Naive thymus-derived CD4-positive, alpha-beta T cell (primary cell): ENCODE measurements at regions not wholly inside any gene's neighbourhood (a gene's known extent, or its start where the extent isn't known, plus 50 kb on each side); places are given as distances from the start of the nearest gene placed in this dataset.

Source experiments
- ATAC-seq: fragments of 150-1000 bp; cut with Tn5 transposase; 2 replicates; pipeline ENCODE4 v1.10.0; 2021; ENCODE audit warnings: mild to moderate bottlenecking, moderate library complexity
- CTCF ChIA-PET: fragments of 350-600 bp; sonication (Branson Sonifier 250); formaldehyde crosslinking; loops from one replicate; lab custom pipeline; 2021; ENCODE audit warnings: antibody characterized with exemption; lab: Charles Lee
- POLR2A ChIA-PET: fragments of 350-600 bp; sonication (Branson Sonifier 250); formaldehyde crosslinking; loops from one replicate; lab custom pipeline; 2021; ENCODE audit warnings: antibody characterized with exemption, inconsistent platforms; lab: Charles Lee
- DNase-seq, 9 donors: peaks; one replicate each; pipeline versions ENCODE4 v3.0.0 to v3.0.0-alpha.2; 2020 to 2022; ENCODE audit warnings: mixed read lengths in 1 of 9
- H3K27ac ChIP-seq: one replicate; pipeline ENCODE4 v1.7.0; 2013; ENCODE audit warnings: mild to moderate bottlenecking, low read depth, low read length, moderate library complexity
- H3K27me3 ChIP-seq, 2 donors: one replicate each; pipeline ENCODE4 v1.7.0; 2013; ENCODE audit warnings: low read length in 2 of 2, mild to moderate bottlenecking in 2 of 2, moderate library complexity in 2 of 2; ENCODE audit not compliant: control insufficient read depth in 2 of 2, insufficient read depth in 2 of 2
- H3K36me3 ChIP-seq, 3 experiments: 1 replicate in 2 of 3; 2 replicates in 1 of 3; pipeline ENCODE4 v1.7.0; 2013; ENCODE audit warnings: low read length in 3 of 3, mild to moderate bottlenecking in 3 of 3, moderate library complexity in 1 of 3; ENCODE audit not compliant: insufficient read depth in 3 of 3, control insufficient read depth in 2 of 3
- H3K4me1 ChIP-seq, 2 donors: one replicate each; pipeline ENCODE4 v1.7.0; 2013; ENCODE audit warnings: low read length in 2 of 2, mild to moderate bottlenecking in 2 of 2, moderate library complexity in 1 of 2; ENCODE audit not compliant: control insufficient read depth in 2 of 2, insufficient read depth in 2 of 2
- H3K4me3 ChIP-seq: 2 replicates; pipeline ENCODE4 v1.7.0; 2013; ENCODE audit warnings: mild to moderate bottlenecking, low read length
- H3K9me3 ChIP-seq, 3 experiments: 1 replicate in 2 of 3; 2 replicates in 1 of 3; pipeline ENCODE4 v1.7.0; 2013; ENCODE audit warnings: low read length in 3 of 3; ENCODE audit not compliant: control insufficient read depth in 2 of 3
- H3K27ac Mint-ChIP-seq, 9 donors: one replicate each; pipeline ENCODE4 v1.8.0; 2020 to 2022; ENCODE audit warnings: mixed read lengths in 9 of 9, mild to moderate bottlenecking in 8 of 9, moderate library complexity in 5 of 9, inconsistent platforms in 2 of 9
- H3K27me3 Mint-ChIP-seq, 5 donors: one replicate each; pipeline ENCODE4 v1.8.0; 2021 to 2022; ENCODE audit warnings: mixed read lengths in 5 of 5, mild to moderate bottlenecking in 1 of 5
- H3K36me3 Mint-ChIP-seq, 5 donors: one replicate each; pipeline ENCODE4 v1.8.0; 2020 to 2022; ENCODE audit warnings: mixed read lengths in 5 of 5, mild to moderate bottlenecking in 3 of 5, inconsistent platforms in 1 of 5
- H3K4me1 Mint-ChIP-seq, 7 donors: one replicate each; pipeline ENCODE4 v1.8.0; 2020 to 2022; ENCODE audit warnings: mixed read lengths in 7 of 7, mild to moderate bottlenecking in 3 of 7, inconsistent platforms in 1 of 7
- H3K4me3 Mint-ChIP-seq, 10 donors: one replicate each; pipeline ENCODE4 v1.8.0; 2020 to 2022; ENCODE audit warnings: mild to moderate bottlenecking in 10 of 10, mixed read lengths in 10 of 10, moderate library complexity in 6 of 10, inconsistent platforms in 2 of 10
- H3K9me3 Mint-ChIP-seq, 11 donors: one replicate each; pipeline ENCODE4 v1.8.0; 2020 to 2022; ENCODE audit warnings: mixed read lengths in 11 of 11, mild to moderate bottlenecking in 4 of 11, inconsistent platforms in 1 of 11, moderate library complexity in 1 of 11
- intact Hi-C, 2 donors: fragments of 100-400 bp; cut with micrococcal nuclease; formaldehyde crosslinking; loops; one replicate each; pipeline ENCODE4 v1.15.1; 2023

DNA sequence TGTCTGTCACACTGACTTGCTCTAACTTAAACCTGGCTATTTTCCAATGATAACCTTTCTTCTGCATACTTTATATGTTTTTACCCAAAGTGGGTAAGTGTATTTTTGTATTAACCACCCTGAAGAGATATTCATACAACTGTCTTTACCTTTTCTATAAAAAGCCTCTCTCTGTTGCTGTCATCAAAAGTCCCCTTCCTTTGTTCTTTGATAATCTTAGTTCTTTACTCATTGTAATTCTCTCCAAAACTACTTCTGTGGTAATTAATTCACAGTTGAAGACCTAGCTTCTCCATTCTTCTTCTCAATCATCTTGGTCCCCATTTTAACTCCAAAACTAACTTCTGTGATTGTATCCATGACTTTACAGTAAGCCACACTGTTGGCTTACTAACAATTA is 479.7 kb upstream of the MGAT4C start:
- ATAC-seq (no peak), DNase-seq (no peak)
- CTCF ChIA-PET = no interaction called here
- Mint-ChIP-seq H3K4me3 (no peak overlapping the region), H3K4me1 (no peaks in the 10 kb centered on the region), H3K27ac (no peak overlapping the region), H3K9me3 (peaks cover 0 to 9% (median 0%) of the 10 kb centered on the region in 11 donors), H3K36me3 (no peaks in the 10 kb centered on the region), H3K27me3 (no peaks in the 10 kb centered on the region)
- no peaks in the 10 kb centered on the region for H3K9me3 ChIP-seq
- H3K4me1 ChIP-seq = no peaks in the 10 kb centered on the region
- H3K4me3 ChIP-seq = no peak overlapping the region
- intact Hi-C loops = no loop called here
- H3K27ac ChIP-seq = no peak overlapping the region
- no peaks in the 10 kb centered on the region for H3K36me3 ChIP-seq
- POLR2A ChIA-PET = no interaction called here
- H3K27me3 ChIP-seq = no peaks in the 10 kb centered on the region

DNA sequence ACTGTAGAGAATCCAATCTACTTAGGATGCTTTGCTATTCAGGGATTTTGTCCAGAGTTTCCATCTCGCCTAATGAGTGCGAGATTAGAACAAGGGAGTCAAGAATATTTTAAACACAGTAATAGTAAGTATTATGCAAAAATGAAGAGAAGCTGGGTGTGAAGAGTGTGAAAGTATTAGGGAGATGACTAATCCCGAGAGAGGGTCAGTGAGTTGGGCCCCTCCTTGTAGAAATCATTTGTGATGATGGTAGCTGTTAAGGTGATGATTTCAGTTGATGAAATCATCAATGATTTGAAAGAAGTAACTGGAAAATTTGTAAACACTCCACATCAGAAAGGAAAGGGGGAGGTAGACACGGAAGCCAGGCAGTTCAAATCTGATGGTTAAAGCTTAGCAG is 478.9 kb upstream of the MGAT4C start:
- no peak overlapping the region for H3K4me3 Mint-ChIP-seq
- peaks cover 0 to 13% (median 0%) of the 10 kb centered on the region in 11 donors for H3K9me3 Mint-ChIP-seq
- Histone ChIP-seq H3K27me3 (no peaks in the 10 kb centered on the region), H3K4me1 (no peaks in the 10 kb centered on the region), H3K36me3 (no peaks in the 10 kb centered on the region), H3K4me3 (no peak overlapping the region), H3K27ac (no peak overlapping the region), H3K9me3 (no peaks in the 10 kb centered on the region)
- H3K4me1 Mint-ChIP-seq = no peaks in the 10 kb centered on the region
- no peaks in the 10 kb centered on the region for H3K27me3 Mint-ChIP-seq
- H3K36me3 Mint-ChIP-seq = no peaks in the 10 kb centered on the region
- intact Hi-C loops = no loop called here
- ATAC-seq (no peak), DNase-seq (no peak)
- ChIA-PET POLR2A (no interaction called here), CTCF (no interaction called here)
- H3K27ac Mint-ChIP-seq = no peak overlapping the region

DNA sequence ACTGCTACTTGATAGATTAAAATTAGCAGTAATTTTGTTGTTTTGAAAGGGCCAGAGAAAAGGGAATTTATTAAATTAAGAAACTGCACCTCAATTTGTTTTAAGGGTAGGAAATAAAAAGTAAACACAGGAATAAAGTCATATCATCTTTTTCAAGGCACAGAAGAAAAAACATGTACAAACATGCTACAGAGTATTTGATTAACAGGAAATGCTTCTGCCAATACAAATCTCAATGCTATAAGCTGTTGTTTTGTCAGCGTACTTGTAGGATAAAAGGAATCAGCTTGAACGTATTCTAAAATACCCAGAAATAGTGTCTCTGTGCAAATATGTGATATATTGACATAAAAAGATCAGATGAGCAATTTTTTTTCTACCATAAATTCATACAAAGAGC is 474.0 kb upstream of the MGAT4C start:
- Histone ChIP-seq H3K9me3 (no peaks in the 10 kb centered on the region), H3K27ac (no peak overlapping the region), H3K36me3 (no peaks in the 10 kb centered on the region), H3K4me1 (no peaks in the 10 kb centered on the region), H3K27me3 (no peaks in the 10 kb centered on the region), H3K4me3 (no peak overlapping the region)
- H3K4me3 Mint-ChIP-seq = no peak overlapping the region
- H3K4me1 Mint-ChIP-seq = no peaks in the 10 kb centered on the region
- ChIA-PET CTCF (no interaction called here), POLR2A (no interaction called here)
- intact Hi-C loops = no loop called here
- H3K27ac Mint-ChIP-seq = no peak overlapping the region
- H3K27me3 Mint-ChIP-seq = no peaks in the 10 kb centered on the region
- DNase-seq = no peak
- no peak for ATAC-seq
- H3K9me3 Mint-ChIP-seq = peaks cover 0 to 9% (median 0%) of the 10 kb centered on the region in 11 donors
- no peaks in the 10 kb centered on the region for H3K36me3 Mint-ChIP-seq

DNA sequence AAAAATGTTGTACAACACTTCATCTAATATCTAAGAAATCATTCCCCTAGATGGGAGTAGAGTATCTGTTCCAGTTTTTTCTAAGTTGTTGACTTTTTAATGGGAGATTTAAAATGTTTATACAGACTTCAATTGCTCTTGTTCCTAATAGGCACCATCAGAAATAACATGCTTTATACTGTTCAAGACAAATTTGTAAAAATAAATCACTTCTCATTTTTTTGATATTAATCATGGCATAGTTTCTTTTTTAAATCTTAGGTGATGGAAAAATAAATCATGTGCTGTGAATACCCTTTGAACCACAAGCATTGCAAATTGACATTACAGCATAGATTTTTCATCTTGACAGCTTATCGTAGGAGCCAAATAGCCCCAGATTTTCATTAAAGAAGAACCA is 473.5 kb upstream of the MGAT4C start:
- no peaks in the 10 kb centered on the region for H3K27me3 ChIP-seq
- no peaks in the 10 kb centered on the region for H3K27me3 Mint-ChIP-seq
- H3K4me3 Mint-ChIP-seq = no peak overlapping the region
- ATAC-seq (no peak), DNase-seq (no peak)
- H3K9me3 Mint-ChIP-seq = peaks cover 0 to 9% (median 0%) of the 10 kb centered on the region in 11 donors
- POLR2A ChIA-PET = no interaction called here
- H3K36me3 ChIP-seq = no peaks in the 10 kb centered on the region
- no peaks in the 10 kb centered on the region for H3K4me1 ChIP-seq
- CTCF ChIA-PET = no interaction called here
- intact Hi-C loops = no loop called here
- no peaks in the 10 kb centered on the region for H3K36me3 Mint-ChIP-seq
- no peaks in the 10 kb centered on the region for H3K4me1 Mint-ChIP-seq
- no peak overlapping the region for H3K27ac Mint-ChIP-seq
- no peak overlapping the region for H3K4me3 ChIP-seq
- no peaks in the 10 kb centered on the region for H3K9me3 ChIP-seq
- no peak overlapping the region for H3K27ac ChIP-seq

DNA sequence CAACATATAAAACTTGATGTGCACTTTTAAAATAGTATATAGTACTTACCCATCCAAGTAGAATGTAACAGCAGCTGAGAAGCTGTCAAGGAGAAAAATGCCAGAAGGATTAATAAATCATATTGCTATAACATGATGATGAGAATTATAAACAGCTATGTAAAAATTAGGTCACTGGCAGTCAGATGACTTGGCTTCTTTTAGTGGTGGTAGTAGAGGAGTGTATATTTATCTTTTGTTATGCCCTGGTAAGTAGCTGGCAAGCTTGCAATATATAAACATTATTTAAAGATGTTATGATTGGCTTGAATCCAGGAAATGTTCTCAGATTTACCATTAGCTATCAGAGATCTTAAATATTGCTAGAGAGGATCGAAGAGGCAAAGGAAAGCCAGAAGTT is 471.0 kb upstream of the MGAT4C start:
- no peak overlapping the region for H3K27ac Mint-ChIP-seq
- no peaks in the 10 kb centered on the region for H3K4me1 Mint-ChIP-seq
- H3K4me1 ChIP-seq = no peaks in the 10 kb centered on the region
- no peaks in the 10 kb centered on the region for H3K36me3 Mint-ChIP-seq
- H3K27ac ChIP-seq = no peak overlapping the region
- no peaks in the 10 kb centered on the region for H3K9me3 ChIP-seq
- ATAC-seq (no peak), DNase-seq (no peak)
- no peaks in the 10 kb centered on the region for H3K27me3 ChIP-seq
- H3K9me3 Mint-ChIP-seq = peaks cover 0 to 9% (median 0%) of the 10 kb centered on the region in 11 donors
- ChIA-PET POLR2A (no interaction called here), CTCF (no interaction called here)
- H3K4me3 Mint-ChIP-seq = no peak overlapping the region
- intact Hi-C loops = no loop called here
- no peaks in the 10 kb centered on the region for H3K36me3 ChIP-seq
- H3K27me3 Mint-ChIP-seq = no peaks in the 10 kb centered on the region
- H3K4me3 ChIP-seq = no peak overlapping the region

DNA sequence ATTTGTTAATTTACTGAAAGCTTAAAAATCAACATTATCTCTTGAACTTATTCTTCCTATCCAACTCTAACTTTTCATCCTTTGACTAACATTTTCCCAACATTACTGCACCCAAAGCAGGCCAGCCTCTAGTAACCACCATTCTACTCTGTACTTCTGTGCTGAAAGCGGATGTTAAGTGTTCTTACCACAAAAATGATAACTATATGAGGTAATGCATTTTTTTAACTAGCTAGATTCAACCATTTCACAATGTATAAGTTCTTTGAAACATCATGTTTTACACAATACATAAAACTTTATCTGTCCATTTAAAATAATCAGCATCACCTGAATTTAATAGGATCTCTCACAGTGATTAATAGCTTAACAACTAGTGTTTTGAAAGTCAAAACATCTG is 468.5 kb upstream of the MGAT4C start:
- H3K36me3 Mint-ChIP-seq = no peaks in the 10 kb centered on the region
- CTCF ChIA-PET = no interaction called here
- H3K4me1 Mint-ChIP-seq = no peaks in the 10 kb centered on the region

DNA sequence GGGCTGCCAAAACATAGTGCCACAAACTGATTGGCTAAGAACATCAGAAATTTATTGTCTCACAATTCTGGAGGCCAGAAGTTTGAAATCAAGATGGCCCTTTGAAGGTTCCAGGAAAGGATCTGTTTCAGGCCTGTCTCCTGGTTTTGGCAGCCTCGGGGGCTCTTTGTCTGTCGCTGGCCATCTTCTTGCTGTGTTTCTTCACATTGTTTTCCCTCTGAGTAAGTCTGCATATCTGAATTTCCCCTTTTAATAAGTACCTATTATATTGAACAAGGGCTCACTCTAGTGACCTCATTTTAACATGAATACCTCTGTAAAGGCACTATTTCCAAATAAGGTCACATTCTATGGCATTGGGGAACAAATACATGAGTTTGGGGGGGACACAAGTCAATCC is 467.1 kb upstream of the MGAT4C start:
- Mint-ChIP-seq H3K9me3 (peaks cover 0 to 16% (median 2%) of the 10 kb centered on the region in 11 donors), H3K4me1 (no peaks in the 10 kb centered on the region), H3K27me3 (no peaks in the 10 kb centered on the region), H3K27ac (no peak overlapping the region), H3K36me3 (no peaks in the 10 kb centered on the region), H3K4me3 (no peak overlapping the region)
- H3K4me1 ChIP-seq = no peaks in the 10 kb centered on the region
- H3K27me3 ChIP-seq = no peaks in the 10 kb centered on the region
- ChIA-PET CTCF (no interaction called here), POLR2A (no interaction called here)
- H3K36me3 ChIP-seq = no peaks in the 10 kb centered on the region
- H3K4me3 ChIP-seq = no peak overlapping the region
- DNase-seq (no peak), ATAC-seq (no peak)
- intact Hi-C loops = no loop called here
- no peaks in the 10 kb centered on the region for H3K9me3 ChIP-seq
- no peak overlapping the region for H3K27ac ChIP-seq

More for the DNA sequence above, 468.5 kb upstream of the MGAT4C start:
- Histone ChIP-seq H3K27ac (no peak overlapping the region), H3K9me3 (no peaks in the 10 kb centered on the region), H3K4me3 (no peak overlapping the region), H3K4me1 (no peaks in the 10 kb centered on the region), H3K27me3 (no peaks in the 10 kb centered on the region), H3K36me3 (no peaks in the 10 kb centered on the region)
- H3K27me3 Mint-ChIP-seq = no peaks in the 10 kb centered on the region
- no peak overlapping the region for H3K27ac Mint-ChIP-seq
- H3K9me3 Mint-ChIP-seq = peaks cover 0 to 11% (median 0%) of the 10 kb centered on the region in 11 donors
- DNase-seq = no peak
- ATAC-seq = no peak
- no peak overlapping the region for H3K4me3 Mint-ChIP-seq
- POLR2A ChIA-PET = no interaction called here
- intact Hi-C loops = no loop called here
